B cell (primary cell): ENCODE measurements at regions not wholly inside any gene's neighbourhood (a gene's known extent, or its start where the extent isn't known, plus 50 kb on each side); places are given as distances from the start of the nearest gene placed in this dataset.

Source experiments
- ATAC-seq: fragments of 200-7000 bp; cut with Tn5 transposase; one replicate; pipeline ENCODE4 v1.10.0; 2021; ENCODE audit warnings: low read depth, mild to moderate bottlenecking, moderate number of reproducible peaks, moderate library complexity
- CTCF ChIA-PET: fragments of 350-600 bp; sonication (Branson Sonifier 250); formaldehyde crosslinking; loops from one replicate; lab custom pipeline; 2021; ENCODE audit warnings: antibody characterized with exemption, inconsistent platforms; lab: Charles Lee
- POLR2A ChIA-PET: fragments of 350-600 bp; sonication (Branson Sonifier 250); formaldehyde crosslinking; loops from one replicate; lab custom pipeline; 2021; ENCODE audit warnings: antibody characterized with exemption; lab: Charles Lee
- DNase-seq: peaks from one replicate; pipeline ENCODE4 v3.0.0; 2013
- H2AFZ ChIP-seq: 2 replicates; pipeline ENCODE4 v1.6.1; 2012; ENCODE audit warnings: mild to moderate bottlenecking, low read depth, low read length; ENCODE audit not compliant: insufficient read depth, poor library complexity, severe bottlenecking
- H3K27ac ChIP-seq, 2 donors: 1 replicate in 1 of 2; 2 replicates in 1 of 2; pipeline ENCODE4 v1.5.1; 2012 to 2013; ENCODE audit warnings: low read length in 2 of 2, mild to moderate bottlenecking in 2 of 2, moderate library complexity in 1 of 2
- H3K27me3 ChIP-seq, 4 experiments: fragments of 200-600 bp in 1 of 4; sonication (generic) in 1 of 4; replicated peaks in 1 of 4; 1 replicate in 2 of 4; 2 replicates in 2 of 4; pipeline versions ENCODE4 v1.6.1 to v1.7.0; 2013 to 2016; ENCODE audit warnings: low read length in 3 of 4, mild to moderate bottlenecking in 2 of 4, mixed read lengths in 1 of 4, moderate library complexity in 1 of 4; ENCODE audit not compliant: insufficient read depth in 4 of 4, control insufficient read depth in 3 of 4; ENCODE audit errors: control extremely low read depth in 1 of 4
- H3K36me3 ChIP-seq, 2 experiments: replicated peaks in 1 of 2; 1 replicate in 1 of 2; 2 replicates in 1 of 2; pipeline versions ENCODE4 v1.6.1 to v1.7.1; 2013; ENCODE audit warnings: low read length in 1 of 2; ENCODE audit not compliant: insufficient read depth in 2 of 2, control insufficient read depth in 1 of 2; ENCODE audit errors: control extremely low read depth in 1 of 2, extremely low read depth in 1 of 2
- H3K4me1 ChIP-seq, 2 donors: fragments of 200-600 bp in 1 of 2; sonication (generic) in 1 of 2; 1 replicate in 1 of 2; 2 replicates in 1 of 2; pipeline versions ENCODE4 v1.5.1 to v1.6.1; 2013 to 2017; ENCODE audit warnings: low read length in 2 of 2; ENCODE audit not compliant: control insufficient read depth in 2 of 2, insufficient read depth in 2 of 2
- H3K4me2 ChIP-seq: replicated peaks from 2 replicates; pipeline ENCODE3; 2012; ENCODE audit warnings: mild to moderate bottlenecking, low read depth, low read length; ENCODE audit not compliant: poor library complexity, severe bottlenecking
- H3K4me3 ChIP-seq, 5 experiments: fragments of 200-600 bp in 1 of 5; sonication (generic) in 1 of 5; 1 replicate in 3 of 5; 2 replicates in 2 of 5; pipeline versions ENCODE4 v1.5.1 to v1.7.0; 2011 to 2016; ENCODE audit warnings: low read length in 4 of 5, mild to moderate bottlenecking in 4 of 5, low read depth in 2 of 5, control low read depth in 1 of 5, moderate library complexity in 1 of 5; ENCODE audit not compliant: insufficient read depth in 1 of 5; ENCODE audit errors: control extremely low read depth in 1 of 5, extremely low read depth in 1 of 5
- H3K79me2 ChIP-seq: fragments of 200-600 bp; sonication (generic); one replicate; pipeline ENCODE4 v1.6.0; 2016; ENCODE audit warnings: low read length; ENCODE audit not compliant: control insufficient read depth, insufficient read depth
- H3K9ac ChIP-seq: fragments of 200-600 bp; sonication (generic); 2 replicates; pipeline ENCODE4 v1.6.1; 2017; ENCODE audit warnings: mild to moderate bottlenecking, low read length, moderate library complexity
- H3K9me3 ChIP-seq, 3 donors: one replicate each; pipeline versions ENCODE4 v1.6.1 to v1.7.1; 2013; ENCODE audit warnings: low read length in 2 of 3; ENCODE audit not compliant: control insufficient read depth in 2 of 3, insufficient read depth in 1 of 3; ENCODE audit errors: control extremely low read depth in 1 of 3
- H4K20me1 ChIP-seq: 2 replicates; pipeline ENCODE4 v1.6.0; 2012; ENCODE audit warnings: mild to moderate bottlenecking, low read length; ENCODE audit not compliant: insufficient read depth, control insufficient read depth, poor library complexity, severe bottlenecking
- H3K27ac Mint-ChIP-seq: one replicate; pipeline ENCODE4 v1.8.0; 2021; ENCODE audit warnings: mixed read lengths
- H3K27me3 Mint-ChIP-seq: one replicate; pipeline ENCODE4 v1.8.0; 2021; ENCODE audit warnings: mixed read lengths
- H3K4me1 Mint-ChIP-seq: one replicate; pipeline ENCODE4 v1.8.0; 2021; ENCODE audit warnings: mixed read lengths
- H3K4me3 Mint-ChIP-seq: one replicate; pipeline ENCODE4 v1.8.0; 2021; ENCODE audit warnings: mixed read lengths
- H3K9me3 Mint-ChIP-seq: one replicate; pipeline ENCODE4 v1.8.0; 2022; ENCODE audit warnings: mixed read lengths; ENCODE audit not compliant: insufficient read depth
- EZH2 ChIP-seq: IDR thresholded peaks from 2 replicates; pipeline ENCODE4 v1.6.1; 2012; ENCODE audit warnings: borderline replicate concordance, low read depth, mild to moderate bottlenecking, moderate library complexity, low read length; ENCODE audit not compliant: insufficient read depth, poor library complexity, severe bottlenecking
- WGBS: methylation state at CpG from one replicate; pipeline ENCODE4 v1.1.5; 2013; ENCODE audit warnings: missing lambda C conversion rate; ENCODE audit not compliant: insufficient coverage; 5-methylcytosine and 5-hydroxymethylcytosine counted together
- intact Hi-C: fragments of 100-400 bp; cut with micrococcal nuclease; formaldehyde crosslinking; loops from one replicate; pipeline ENCODE4 v1.10.0; 2022
- TF ChIP-seq, protein P1 (sequence below): fragments of 200-600 bp; IDR thresholded peaks from one replicate; pipeline ENCODE4 v1.8.0; 2022; ENCODE audit warnings: antibody characterized with exemption, mild to moderate bottlenecking

DNA sequence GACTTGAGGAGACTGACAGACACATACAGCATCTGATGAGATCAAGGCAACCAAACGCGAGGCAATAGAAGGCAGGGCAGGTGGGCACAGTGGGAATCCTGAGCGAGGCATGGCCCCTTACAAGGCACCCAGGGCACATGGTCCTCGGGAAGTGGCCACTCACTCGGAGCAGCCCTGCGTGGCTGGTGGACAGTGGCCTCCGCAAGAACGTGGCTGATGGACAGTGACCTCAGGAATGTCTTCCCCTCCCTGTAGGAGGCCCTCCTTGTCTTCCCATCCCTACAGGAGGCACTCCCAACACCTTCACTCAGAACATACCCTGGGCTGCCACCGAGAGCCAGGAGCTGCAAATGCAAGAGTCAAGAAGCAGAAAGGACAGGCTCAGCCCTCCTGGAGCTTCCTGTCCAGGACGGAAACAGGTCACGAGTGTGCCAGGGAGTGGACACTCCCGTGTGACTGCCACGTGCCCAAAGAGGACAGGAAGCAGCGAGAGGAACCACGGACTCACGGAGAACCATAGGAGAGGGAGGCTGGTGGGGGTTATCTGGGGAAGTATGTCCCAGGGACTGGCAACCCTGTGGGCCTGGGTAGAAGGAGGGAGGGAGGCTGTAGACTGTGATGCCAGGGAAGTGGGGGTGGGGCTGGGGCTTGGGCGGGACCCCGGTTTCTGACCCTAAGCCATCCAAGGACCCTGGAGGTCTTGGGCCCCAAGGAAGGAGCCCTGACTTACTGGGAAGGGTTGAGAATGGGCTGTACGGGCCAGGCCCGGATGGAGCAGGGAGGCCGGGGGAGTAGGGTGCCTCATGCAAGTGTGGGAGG, 321.9 kb upstream of the IRX4 start:
- Histone ChIP-seq H3K4me2 (no peak overlapping the region), H2AFZ (no peak overlapping the region), H3K27me3 (peaks cover 0 to 10% (median 0%) of the 10 kb centered on the region in 4 experiments), H4K20me1 (no peaks in the 10 kb centered on the region), H3K36me3 (no peaks in the 10 kb centered on the region), H3K4me1 (no peaks in the 10 kb centered on the region), H3K9me3 (peaks cover 0 to 33% (median 0%) of the 10 kb centered on the region in 3 donors), H3K4me3 (no peak overlapping the region), H3K79me2 (no peaks in the 10 kb centered on the region), H3K9ac (no peak overlapping the region), H3K27ac (no peak overlapping the region)
- TF ChIP-seq, protein P1, sequence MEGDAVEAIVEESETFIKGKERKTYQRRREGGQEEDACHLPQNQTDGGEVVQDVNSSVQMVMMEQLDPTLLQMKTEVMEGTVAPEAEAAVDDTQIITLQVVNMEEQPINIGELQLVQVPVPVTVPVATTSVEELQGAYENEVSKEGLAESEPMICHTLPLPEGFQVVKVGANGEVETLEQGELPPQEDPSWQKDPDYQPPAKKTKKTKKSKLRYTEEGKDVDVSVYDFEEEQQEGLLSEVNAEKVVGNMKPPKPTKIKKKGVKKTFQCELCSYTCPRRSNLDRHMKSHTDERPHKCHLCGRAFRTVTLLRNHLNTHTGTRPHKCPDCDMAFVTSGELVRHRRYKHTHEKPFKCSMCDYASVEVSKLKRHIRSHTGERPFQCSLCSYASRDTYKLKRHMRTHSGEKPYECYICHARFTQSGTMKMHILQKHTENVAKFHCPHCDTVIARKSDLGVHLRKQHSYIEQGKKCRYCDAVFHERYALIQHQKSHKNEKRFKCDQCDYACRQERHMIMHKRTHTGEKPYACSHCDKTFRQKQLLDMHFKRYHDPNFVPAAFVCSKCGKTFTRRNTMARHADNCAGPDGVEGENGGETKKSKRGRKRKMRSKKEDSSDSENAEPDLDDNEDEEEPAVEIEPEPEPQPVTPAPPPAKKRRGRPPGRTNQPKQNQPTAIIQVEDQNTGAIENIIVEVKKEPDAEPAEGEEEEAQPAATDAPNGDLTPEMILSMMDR: no peak
- TF ChIP-seq EZH2: no peak
- POLR2A ChIA-PET: no interaction called here
- DNase-seq: no peak
- Mint-ChIP-seq H3K27me3 (peaks cover 6% of the 10 kb centered on the region), H3K4me3 (no peak overlapping the region), H3K4me1 (no peaks in the 10 kb centered on the region), H3K27ac (no peak overlapping the region), H3K9me3 (no peaks in the 10 kb centered on the region)
- ATAC-seq: no peak
- CTCF ChIA-PET: no interaction called here
- WGBS: 83% methylated on average over 21 of the region's 21 CpGs
- intact Hi-C loops: no loop called here

DNA sequence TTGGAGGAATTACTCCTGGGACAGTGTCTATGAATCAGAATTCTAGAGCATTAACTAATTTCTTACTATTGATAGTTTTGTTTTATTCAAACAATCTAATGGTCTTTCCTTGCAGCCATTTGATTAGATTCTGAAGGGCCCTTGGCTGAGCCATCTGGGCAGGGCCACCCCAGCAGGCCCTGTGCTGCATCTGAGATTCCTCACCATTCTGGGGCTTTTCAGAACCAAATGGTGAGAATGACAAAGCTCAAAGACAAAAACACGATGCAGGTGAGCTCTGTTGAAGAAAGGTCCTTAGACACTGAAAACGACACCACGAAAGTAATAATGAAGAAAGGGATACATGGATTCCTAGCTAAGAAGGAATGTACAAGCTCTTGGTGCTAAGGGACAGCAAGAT, 321.0 kb upstream of the IRX4 start:
- Histone ChIP-seq H3K9ac (no peak overlapping the region), H3K27me3 (peaks cover 0 to 10% (median 0%) of the 10 kb centered on the region in 4 experiments), H3K9me3 (peaks cover 0 to 33% (median 0%) of the 10 kb centered on the region in 3 donors), H3K4me1 (no peaks in the 10 kb centered on the region), H3K36me3 (no peaks in the 10 kb centered on the region), H4K20me1 (no peaks in the 10 kb centered on the region), H2AFZ (no peak overlapping the region), H3K4me2 (no peak overlapping the region), H3K4me3 (no peak overlapping the region), H3K79me2 (no peaks in the 10 kb centered on the region), H3K27ac (no peak overlapping the region)
- no peak for DNase-seq
- no peak for TF ChIP-seq EZH2
- ATAC-seq: no peak
- POLR2A ChIA-PET: no interaction called here
- 63% methylated on average over 3 of the region's 3 CpGs for WGBS
- Mint-ChIP-seq H3K27ac (no peak overlapping the region), H3K4me3 (no peak overlapping the region), H3K27me3 (peaks cover 9% of the 10 kb centered on the region), H3K4me1 (no peaks in the 10 kb centered on the region), H3K9me3 (no peaks in the 10 kb centered on the region)
- intact Hi-C loops: no loop called here
- CTCF ChIA-PET: no interaction called here
